Activated T-helper 1 cell treated with anti-CD3 and anti-CD28 coated beads, Interleukin-12 subunit alpha, Interleukin-12 subunit beta, Interleukin-2, Interleukin-4 antibody, amounts not matched to agents 30 ng/mL and 10 ng/mL and 1 ng/mL, durations not matched to agents 14 hours and 24 hours and 36 hours (primary cell): ENCODE measurements at regions not wholly inside any gene's neighbourhood (a gene's known extent, or its start where the extent isn't known, plus 50 kb on each side); places are given as distances from the start of the nearest gene placed in this dataset.
"Not testable (repeated sequence)": the region's sequence is repeated elsewhere in the genome, so short reads cannot be mapped to it uniquely, and the experiment has no call there.

Source experiments
- DNase-seq: peaks from one replicate; pipeline ENCODE4 v3.0.0; 2021; ENCODE audit warnings: low spot score
- H3K27ac Mint-ChIP-seq: one replicate; pipeline ENCODE4 v1.8.0; 2021; ENCODE audit warnings: mild to moderate bottlenecking, mixed read lengths
- H3K27me3 Mint-ChIP-seq: one replicate; pipeline ENCODE4 v1.8.0; 2022; ENCODE audit warnings: mild to moderate bottlenecking, moderate library complexity, mixed read lengths; ENCODE audit not compliant: insufficient read depth
- H3K36me3 Mint-ChIP-seq: one replicate; pipeline ENCODE4 v1.8.0; 2021; ENCODE audit warnings: low read depth, mixed read lengths
- H3K4me1 Mint-ChIP-seq: one replicate; pipeline ENCODE4 v1.8.0; 2021; ENCODE audit warnings: low read depth, mixed read lengths
- H3K4me3 Mint-ChIP-seq: one replicate; pipeline ENCODE4 v1.8.0; 2021; ENCODE audit warnings: mild to moderate bottlenecking, moderate library complexity, mixed read lengths
- H3K9me3 Mint-ChIP-seq: one replicate; pipeline ENCODE4 v1.8.0; 2021; ENCODE audit warnings: mixed read lengths
- intact Hi-C: fragments of 100-400 bp; cut with micrococcal nuclease; formaldehyde crosslinking; loops from one replicate; pipeline ENCODE4 v1.15.1; 2024

DNA sequence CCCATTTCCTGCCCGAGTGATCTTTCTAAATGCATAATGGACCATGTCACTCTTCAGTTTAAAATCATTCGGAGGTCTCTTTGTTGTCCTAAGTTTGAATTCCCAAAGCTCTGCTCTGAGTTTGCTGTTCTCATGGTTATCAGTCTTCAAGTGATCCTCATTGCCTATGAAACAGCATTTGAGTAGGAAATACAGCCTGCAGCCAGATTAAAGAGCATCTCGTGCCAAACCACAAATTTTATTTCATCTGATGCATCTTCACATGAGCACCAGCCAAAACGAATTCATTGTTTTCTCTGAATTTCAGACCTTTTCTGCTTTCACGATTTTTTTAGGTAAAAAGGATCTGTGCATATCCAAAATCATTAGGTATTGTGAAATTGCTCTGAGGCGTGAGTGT is 299.6 kb downstream of the TDRD3 start:
- Mint-ChIP-seq H3K27me3 (no peaks in the 10 kb centered on the region), H3K4me3 (no peak overlapping the region), H3K4me1 (no peaks in the 10 kb centered on the region), H3K9me3 (no peaks in the 10 kb centered on the region), H3K27ac (no peak overlapping the region), H3K36me3 (no peaks in the 10 kb centered on the region)
- no peak for DNase-seq
- intact Hi-C loops = no loop called here

DNA sequence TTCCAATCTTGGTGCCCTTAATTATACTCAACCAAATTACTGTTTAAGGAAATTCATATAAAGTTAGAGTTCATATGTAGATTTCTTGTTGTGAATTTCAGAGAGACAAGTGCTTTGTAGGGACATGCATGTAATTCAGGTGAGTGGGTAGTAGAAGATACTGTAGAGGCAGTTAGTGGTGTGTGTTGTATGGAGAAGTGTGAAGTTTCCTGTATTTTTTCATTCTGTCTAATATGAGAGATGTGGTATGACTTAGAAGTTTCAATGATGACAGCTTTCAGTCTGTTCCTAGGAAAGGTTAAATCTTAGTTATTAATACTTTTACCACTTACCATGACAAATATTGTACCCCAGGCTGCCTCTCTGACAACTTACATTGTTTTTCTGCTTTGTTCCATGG is 294.2 kb downstream of the TDRD3 start:
- no peak overlapping the region for H3K4me3 Mint-ChIP-seq
- no peaks in the 10 kb centered on the region for H3K4me1 Mint-ChIP-seq
- intact Hi-C loops = no loop called here
- DNase-seq = no peak
- no peaks in the 10 kb centered on the region for H3K9me3 Mint-ChIP-seq
- H3K27ac Mint-ChIP-seq = no peak overlapping the region
- no peaks in the 10 kb centered on the region for H3K27me3 Mint-ChIP-seq
- no peaks in the 10 kb centered on the region for H3K36me3 Mint-ChIP-seq

DNA sequence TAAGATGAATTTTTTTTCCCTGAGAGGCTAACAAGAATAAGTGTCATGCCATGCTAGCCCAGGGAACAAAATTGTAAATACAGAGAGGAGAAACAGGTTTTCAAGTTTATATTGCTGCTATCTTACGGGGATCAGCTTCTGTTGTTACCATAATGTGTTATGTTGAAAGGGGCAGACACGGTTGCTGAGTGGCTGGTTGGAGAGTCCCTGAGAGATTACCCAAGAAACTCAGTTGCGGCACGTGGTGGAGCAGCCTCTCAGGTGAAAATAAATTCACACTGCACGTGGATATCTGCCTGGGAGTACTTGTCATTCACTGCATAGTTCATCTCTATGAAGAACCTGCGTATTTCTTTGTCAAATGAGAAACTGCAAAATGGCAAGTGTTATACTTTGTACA is 293.6 kb downstream of the TDRD3 start:
- Mint-ChIP-seq H3K4me1 (no peaks in the 10 kb centered on the region), H3K27ac (no peak overlapping the region), H3K9me3 (no peaks in the 10 kb centered on the region), H3K36me3 (no peaks in the 10 kb centered on the region), H3K4me3 (no peak overlapping the region), H3K27me3 (no peaks in the 10 kb centered on the region)
- no peak for DNase-seq
- intact Hi-C loops = no loop called here

DNA sequence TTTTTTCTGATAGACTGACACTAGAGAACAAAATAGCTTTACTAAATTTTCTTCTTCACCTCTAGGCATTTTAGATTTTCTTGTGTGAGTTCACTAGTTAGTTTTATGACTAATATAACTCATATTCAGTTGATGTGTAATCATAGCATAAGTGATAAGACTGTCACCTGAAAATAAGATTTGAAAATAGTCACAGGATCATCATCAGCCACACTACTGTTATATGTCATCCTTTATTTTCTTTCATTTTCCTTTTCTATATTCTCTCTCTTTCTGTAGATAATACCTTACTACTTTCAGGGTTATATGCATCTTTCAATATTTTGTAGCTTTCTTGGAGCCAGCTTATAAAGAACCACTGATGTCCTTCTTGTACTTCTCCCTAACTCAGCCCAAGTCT is 292.6 kb downstream of the TDRD3 start:
- intact Hi-C loops = no loop called here
- Mint-ChIP-seq H3K4me1 (no peaks in the 10 kb centered on the region), H3K4me3 (no peak overlapping the region), H3K27ac (no peak overlapping the region), H3K27me3 (peaks cover 2% of the 10 kb centered on the region), H3K9me3 (no peaks in the 10 kb centered on the region), H3K36me3 (no peaks in the 10 kb centered on the region)
- DNase-seq = no peak

DNA sequence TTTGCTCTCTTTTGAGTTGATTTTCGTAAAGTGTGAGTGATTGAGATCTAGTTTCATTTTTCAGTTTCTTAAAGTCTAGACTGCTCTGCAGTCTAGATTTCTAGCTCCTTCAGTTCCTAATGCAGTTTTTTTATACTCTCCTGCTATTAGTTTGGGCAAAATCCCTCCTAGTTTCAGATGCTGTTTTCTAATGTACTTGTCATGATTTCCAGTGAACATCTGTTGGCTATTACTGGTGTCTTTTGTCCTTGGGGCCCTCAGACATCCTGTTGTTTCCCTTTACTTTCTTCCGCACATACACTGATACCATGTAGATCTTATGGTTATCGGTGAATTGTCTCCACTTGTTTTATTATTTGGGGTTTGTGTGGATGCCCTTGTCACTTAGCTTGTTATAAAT is 292.1 kb downstream of the TDRD3 start:
- no peak overlapping the region for H3K4me3 Mint-ChIP-seq
- DNase-seq = no peak
- no peaks in the 10 kb centered on the region for H3K36me3 Mint-ChIP-seq
- H3K27me3 Mint-ChIP-seq = peaks cover 2% of the 10 kb centered on the region
- H3K4me1 Mint-ChIP-seq = no peaks in the 10 kb centered on the region
- H3K9me3 Mint-ChIP-seq = no peaks in the 10 kb centered on the region
- intact Hi-C loops = no loop called here
- H3K27ac Mint-ChIP-seq = no peak overlapping the region

DNA sequence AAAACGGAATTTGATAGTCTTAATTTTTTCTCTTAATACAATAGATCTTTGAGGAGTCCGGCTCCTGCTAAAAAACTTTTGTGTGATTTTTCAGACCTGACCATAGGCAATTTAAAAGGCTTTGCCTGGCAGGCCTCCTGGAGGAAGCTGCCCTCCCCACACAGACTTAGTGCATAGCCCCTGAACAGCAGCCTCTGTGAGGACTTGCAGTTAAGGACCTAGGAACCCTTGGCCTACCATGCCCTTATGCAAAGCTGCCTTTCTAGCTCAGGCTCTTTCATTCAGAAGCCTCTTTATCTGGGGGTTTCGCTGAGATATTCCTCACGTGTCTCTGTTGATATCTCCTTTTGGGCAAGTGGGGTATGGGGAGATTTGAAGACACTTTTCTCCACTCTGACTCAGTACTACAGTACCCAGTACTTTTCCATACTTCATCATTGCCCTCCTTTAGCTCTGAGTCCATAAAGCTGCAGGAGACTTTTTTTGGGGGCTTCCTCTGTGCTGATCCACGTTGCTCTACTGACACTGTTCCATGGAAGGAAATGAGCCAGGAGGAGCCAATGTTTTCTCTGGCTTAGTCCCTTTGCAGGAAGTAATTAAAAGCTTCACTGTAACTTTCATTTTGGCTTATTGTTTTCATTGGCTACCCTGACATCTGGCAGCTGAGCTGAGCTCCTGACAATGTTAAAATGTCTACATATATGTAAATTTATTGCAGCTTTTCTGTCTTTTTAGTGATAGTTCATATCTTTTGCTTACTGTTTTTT is 283.1 kb downstream of the TDRD3 start:
- no peak overlapping the region for H3K27ac Mint-ChIP-seq
- H3K4me1 Mint-ChIP-seq = no peaks in the 10 kb centered on the region
- no peak overlapping the region for H3K4me3 Mint-ChIP-seq
- DNase-seq = no peak
- H3K9me3 Mint-ChIP-seq = no peaks in the 10 kb centered on the region
- H3K27me3 Mint-ChIP-seq = no peaks in the 10 kb centered on the region
- H3K36me3 Mint-ChIP-seq = no peaks in the 10 kb centered on the region
- intact Hi-C loops = no loop called here

DNA sequence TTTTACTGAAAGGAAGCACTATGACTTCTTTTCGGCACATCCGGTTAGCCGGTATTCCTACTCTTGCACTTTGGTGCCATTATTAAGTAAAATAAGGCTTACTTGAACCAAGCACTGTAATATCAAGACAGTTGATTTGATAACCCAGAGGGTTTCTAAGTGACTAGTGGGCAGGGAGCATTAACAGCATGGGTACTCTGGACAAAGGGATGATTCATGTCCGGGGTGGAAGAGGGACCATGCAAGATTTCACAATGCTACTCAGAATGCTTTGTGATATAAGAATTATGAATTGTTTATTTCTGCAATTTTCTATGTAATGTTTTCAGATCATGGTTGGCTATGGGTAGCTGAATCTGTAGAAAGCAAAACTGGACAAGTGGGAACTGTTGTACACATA is 282.1 kb downstream of the TDRD3 start:
- no peak overlapping the region for H3K4me3 Mint-ChIP-seq
- H3K4me1 Mint-ChIP-seq = no peaks in the 10 kb centered on the region
- no peaks in the 10 kb centered on the region for H3K9me3 Mint-ChIP-seq

DNA sequence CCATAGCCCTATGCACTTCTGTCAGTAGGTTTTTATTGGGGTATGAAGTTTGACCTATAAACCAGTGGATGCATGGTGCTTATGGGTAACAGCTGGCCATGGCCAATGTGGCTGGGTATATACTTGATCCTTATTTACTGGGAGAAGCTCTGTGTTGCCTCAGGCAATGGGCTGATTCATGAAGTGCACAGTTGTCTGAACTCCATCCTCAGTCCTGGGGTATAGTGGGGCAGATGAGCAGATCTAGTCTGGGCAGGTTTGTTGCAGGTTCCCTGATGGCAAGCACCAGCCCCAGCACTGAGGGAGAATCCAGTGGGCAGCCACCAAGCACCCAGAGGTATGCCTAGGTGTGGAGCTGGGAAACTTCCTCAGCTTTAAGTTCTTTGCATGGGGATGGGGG is 274.4 kb downstream of the TDRD3 start:
- intact Hi-C loops = no loop called here
- no peak for DNase-seq
- Mint-ChIP-seq H3K36me3 (no peaks in the 10 kb centered on the region), H3K27ac (no peak overlapping the region), H3K27me3 (no peaks in the 10 kb centered on the region), H3K4me3 (no peak overlapping the region), H3K4me1 (no peaks in the 10 kb centered on the region), H3K9me3 (peaks cover 21% of the 10 kb centered on the region)

More for the DNA sequence above, 282.1 kb downstream of the TDRD3 start:
- H3K27me3 Mint-ChIP-seq = no peaks in the 10 kb centered on the region
- no peak overlapping the region for H3K27ac Mint-ChIP-seq
- no peak for DNase-seq
- no peaks in the 10 kb centered on the region for H3K36me3 Mint-ChIP-seq
- intact Hi-C loops = no loop called here

DNA sequence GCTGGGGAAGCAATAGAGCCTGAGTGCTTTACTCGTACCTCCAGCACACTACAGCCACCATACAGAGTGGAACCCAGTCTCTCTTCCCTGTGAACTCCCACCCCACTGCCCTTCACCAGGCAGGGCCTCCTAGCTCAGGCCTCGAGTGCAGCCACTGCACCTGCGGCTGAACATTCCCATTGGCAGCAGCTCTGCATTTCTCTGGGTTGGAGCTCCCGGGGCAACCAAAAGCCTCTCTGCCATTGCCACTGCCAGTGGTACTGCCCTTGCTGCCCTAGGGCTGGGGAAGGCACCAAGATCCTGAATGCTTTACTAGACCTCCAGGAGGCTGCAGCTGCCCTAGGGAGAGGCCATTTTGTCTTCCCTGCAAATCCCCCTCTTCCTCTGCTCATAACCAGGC is 266.8 kb downstream of the TDRD3 start:
- intact Hi-C loops = no loop called here
- Mint-ChIP-seq H3K27me3 (no peaks in the 10 kb centered on the region), H3K4me3 (no peak overlapping the region), H3K4me1 (no peaks in the 10 kb centered on the region), H3K9me3 (peaks cover 22% of the 10 kb centered on the region), H3K27ac (no peak overlapping the region), H3K36me3 (no peaks in the 10 kb centered on the region)
- DNase-seq = no peak

DNA sequence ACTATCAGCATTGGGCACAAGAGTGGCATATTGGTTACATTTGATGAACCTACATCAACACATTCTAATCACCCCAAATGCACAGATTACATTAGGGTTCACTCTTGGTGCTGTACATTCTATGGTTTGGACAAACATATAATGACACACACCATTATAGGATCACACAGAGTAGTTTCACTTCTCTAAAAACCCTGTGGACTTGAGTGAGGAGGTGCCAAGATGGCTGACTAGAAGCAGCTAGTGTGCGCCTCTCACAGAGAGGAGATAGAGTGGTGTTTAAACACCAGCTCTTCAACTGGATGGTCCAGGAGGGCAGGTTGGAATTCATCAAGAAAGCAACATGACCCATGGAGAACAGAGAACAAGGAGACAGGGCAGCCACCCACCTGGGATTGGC is 265.6 kb downstream of the TDRD3 start:
- H3K27ac Mint-ChIP-seq = no peak overlapping the region
- H3K4me1 Mint-ChIP-seq = no peaks in the 10 kb centered on the region
- no peak overlapping the region for H3K4me3 Mint-ChIP-seq
- intact Hi-C loops = no loop called here
- peaks cover 24% of the 10 kb centered on the region for H3K9me3 Mint-ChIP-seq
- no peaks in the 10 kb centered on the region for H3K36me3 Mint-ChIP-seq
- no peak for DNase-seq
- no peaks in the 10 kb centered on the region for H3K27me3 Mint-ChIP-seq

DNA sequence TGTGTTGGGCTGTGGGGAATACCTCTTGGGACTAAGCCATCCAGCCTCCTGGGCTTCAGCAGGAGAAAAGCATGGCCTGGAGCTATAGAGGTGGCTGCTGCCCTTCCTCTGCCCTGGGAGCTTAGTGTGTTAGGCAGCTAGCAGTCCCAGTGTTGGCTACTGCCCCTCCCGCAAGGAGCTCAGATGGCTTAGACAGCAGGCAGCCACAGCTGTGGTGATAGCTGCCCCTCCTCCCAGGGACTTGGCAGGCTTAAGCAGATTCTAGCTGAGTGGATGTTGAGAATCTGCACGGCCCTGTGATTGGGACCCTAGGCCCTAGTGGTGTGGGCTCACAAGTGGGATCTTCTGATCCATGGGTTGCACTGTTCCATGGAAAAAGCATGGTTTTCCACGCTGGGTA is 264.5 kb downstream of the TDRD3 start:
- DNase-seq = no peak
- Mint-ChIP-seq H3K9me3 (peaks cover 19% of the 10 kb centered on the region), H3K4me3 (no peak overlapping the region), H3K27me3 (no peaks in the 10 kb centered on the region), H3K36me3 (no peaks in the 10 kb centered on the region), H3K4me1 (no peaks in the 10 kb centered on the region), H3K27ac (no peak overlapping the region)
- intact Hi-C loops = no loop called here

DNA sequence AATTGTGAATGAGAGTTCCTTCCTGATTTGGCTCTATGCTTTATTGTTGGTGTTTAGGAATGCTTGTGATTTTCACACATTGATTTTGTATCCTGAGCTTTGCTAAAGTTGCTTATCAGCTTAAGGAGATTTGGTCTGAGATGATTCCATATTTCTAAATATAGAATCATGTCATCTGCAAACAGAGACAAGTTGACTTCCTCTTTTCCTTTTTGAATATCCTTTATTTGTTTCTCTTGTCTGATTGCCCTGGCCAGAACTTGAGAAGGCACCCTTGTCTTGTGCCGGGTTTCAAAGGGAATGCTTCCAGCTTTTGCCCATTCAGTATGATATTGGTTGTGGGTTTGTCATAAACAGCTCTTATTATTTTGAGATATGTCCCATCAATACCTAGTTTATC is 260.6 kb downstream of the TDRD3 start:
- DNase-seq, H3K27me3 Mint-ChIP-seq, H3K27ac Mint-ChIP-seq, H3K4me3 Mint-ChIP-seq, H3K36me3 Mint-ChIP-seq, H3K4me1 Mint-ChIP-seq, intact Hi-C loops: not testable (repeated sequence)
- peaks cover 15% of the 10 kb centered on the region for H3K9me3 Mint-ChIP-seq

DNA sequence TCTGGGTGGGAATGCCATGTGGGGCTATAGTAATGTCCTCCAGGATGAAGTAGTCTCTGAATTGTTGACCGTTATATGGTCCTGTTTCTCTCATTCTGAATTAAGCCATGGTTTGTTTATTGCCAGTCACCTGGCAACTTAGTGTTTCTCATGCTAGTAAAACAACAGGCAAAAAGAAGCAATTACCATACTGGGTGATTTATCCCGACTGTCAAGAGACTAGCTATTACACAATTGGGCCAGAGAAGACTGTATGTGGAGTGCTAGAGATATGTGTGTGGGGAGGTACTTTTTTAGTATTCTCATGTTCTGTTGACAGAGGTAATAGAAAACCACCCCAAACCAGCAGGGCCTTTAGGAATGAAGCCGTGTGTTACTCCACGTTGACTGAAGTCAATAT is 258.2 kb downstream of the TDRD3 start:
- H3K27me3 Mint-ChIP-seq = no peaks in the 10 kb centered on the region
- no peak overlapping the region for H3K27ac Mint-ChIP-seq
- intact Hi-C loops = no loop called here
- no peaks in the 10 kb centered on the region for H3K36me3 Mint-ChIP-seq
- DNase-seq = no peak
- peaks cover 10% of the 10 kb centered on the region for H3K9me3 Mint-ChIP-seq
- H3K4me1 Mint-ChIP-seq = no peaks in the 10 kb centered on the region
- no peak overlapping the region for H3K4me3 Mint-ChIP-seq

DNA sequence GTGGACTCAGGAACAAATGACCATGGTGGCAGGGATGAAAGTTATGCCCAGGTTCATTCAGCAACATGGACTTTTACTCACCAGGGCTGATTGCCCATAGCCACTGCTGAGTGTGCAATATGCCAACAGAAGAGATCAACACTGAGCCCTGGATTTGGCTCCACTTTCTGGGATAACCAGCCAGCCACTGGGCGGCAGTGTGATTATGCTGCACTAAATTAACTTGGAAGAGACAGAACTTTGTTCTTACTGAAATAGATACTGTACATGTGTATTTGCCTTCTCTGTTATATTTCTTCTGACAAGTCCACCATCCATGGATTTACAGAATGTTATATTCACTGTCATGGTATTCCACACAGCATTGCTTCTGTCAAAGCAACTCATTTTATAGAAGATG is 257.4 kb downstream of the TDRD3 start:
- H3K27ac Mint-ChIP-seq = no peak overlapping the region
- no peaks in the 10 kb centered on the region for H3K4me1 Mint-ChIP-seq
- peaks cover 10% of the 10 kb centered on the region for H3K9me3 Mint-ChIP-seq
- no peak for DNase-seq
- no peaks in the 10 kb centered on the region for H3K36me3 Mint-ChIP-seq
- intact Hi-C loops = no loop called here
- no peak overlapping the region for H3K4me3 Mint-ChIP-seq
- no peaks in the 10 kb centered on the region for H3K27me3 Mint-ChIP-seq
